ENCODE measurements at regions not wholly inside any gene's neighbourhood (a gene's known extent, or its start where the extent isn't known, plus 50 kb on each side); places are given as distances from the start of the nearest gene placed in this dataset.

DNA sequence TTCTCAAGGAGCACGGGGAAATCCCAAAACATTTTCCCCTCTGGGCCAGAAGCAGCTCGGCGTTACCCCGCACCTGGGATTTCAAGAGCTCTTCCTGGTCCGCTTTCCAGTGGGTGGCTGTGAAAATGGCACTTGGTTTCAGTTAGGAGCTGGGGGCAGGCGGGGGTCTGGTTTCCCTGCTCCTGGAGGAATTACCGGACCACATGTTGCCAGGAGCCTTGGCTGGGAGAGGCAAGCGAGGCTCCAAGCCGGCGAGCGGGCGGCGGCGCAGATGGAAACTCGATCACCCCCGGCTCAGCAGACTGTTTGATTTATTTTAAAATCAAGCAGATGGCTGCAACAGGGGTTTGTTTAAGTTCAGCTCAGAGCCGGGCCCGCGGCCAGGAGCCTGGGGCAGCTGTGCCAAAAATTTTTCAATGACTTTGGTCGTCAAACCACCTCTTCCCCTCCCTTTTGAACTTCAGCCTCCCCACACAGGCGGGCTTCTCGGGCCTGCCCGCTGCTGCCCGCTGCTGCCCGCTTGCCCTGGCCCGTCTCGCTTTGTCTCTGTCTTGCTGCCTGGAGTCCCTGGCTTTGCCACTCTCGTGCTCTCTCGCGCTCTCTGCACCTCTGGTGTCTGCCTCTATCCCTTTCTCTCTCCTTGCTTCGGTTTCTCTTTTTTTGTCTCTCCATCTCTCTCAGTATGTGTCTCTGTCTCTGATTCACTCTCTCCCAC lies 108.0 kb upstream of the CIBAR2 start:
- Histone ChIP-seq H3K18ac (ENCODE audit: low read length) (peak overlapping the region; percentile 3), H3K36me3 (ENCODE audit: control insufficient read depth, insufficient read depth, low read length) (no peaks in the 10 kb centered on the region), H2BK120ac (ENCODE audit: low read depth, low read length) (no peak overlapping the region), H3K79me1 (ENCODE audit: low read length) (peaks cover 6% of the 10 kb centered on the region), H3K23ac (ENCODE audit: low read length) (no peak overlapping the region), H2BK15ac (replicated peaks; ENCODE audit: low read depth) (no peak overlapping the region), H3K79me2 (ENCODE audit: control insufficient read depth, insufficient read depth, low read length) (no peaks in the 10 kb centered on the region), H4K5ac (ENCODE audit: low read length) (no peak overlapping the region), H2BK5ac (ENCODE audit: low read length) (no peak overlapping the region), H3K4ac (ENCODE audit: low read depth, low read length) (no peak overlapping the region), H2AK5ac (ENCODE audit: low read length) (no peak overlapping the region), H3K56ac (ENCODE audit: low read length) (peak overlapping the region; percentile 50), H3K4me2 (ENCODE audit: low read length) (no peak overlapping the region), H3K27me3 (ENCODE audit: insufficient read depth, low read length, poor library complexity) (no peaks in the 10 kb centered on the region), H3K4me1 (ENCODE audit: control insufficient read depth, low read depth, low read length) (peaks cover 2% of the 10 kb centered on the region), H4K8ac (ENCODE audit: low read depth, low read length) (no peak overlapping the region), H3K4me3 (ENCODE audit: low read length) (no peak overlapping the region), H3K27ac (ENCODE audit: low read depth, low read length) (no peak overlapping the region), H3K9ac (ENCODE audit: low read length) (peak overlapping the region; percentile 1)
- DNase-seq: no peak
- no CpG with 5 or more reads among the region's 31 CpGs for WGBS (ENCODE audit: extremely low coverage, insufficient coverage, low lambda C conversion rate)

DNA sequence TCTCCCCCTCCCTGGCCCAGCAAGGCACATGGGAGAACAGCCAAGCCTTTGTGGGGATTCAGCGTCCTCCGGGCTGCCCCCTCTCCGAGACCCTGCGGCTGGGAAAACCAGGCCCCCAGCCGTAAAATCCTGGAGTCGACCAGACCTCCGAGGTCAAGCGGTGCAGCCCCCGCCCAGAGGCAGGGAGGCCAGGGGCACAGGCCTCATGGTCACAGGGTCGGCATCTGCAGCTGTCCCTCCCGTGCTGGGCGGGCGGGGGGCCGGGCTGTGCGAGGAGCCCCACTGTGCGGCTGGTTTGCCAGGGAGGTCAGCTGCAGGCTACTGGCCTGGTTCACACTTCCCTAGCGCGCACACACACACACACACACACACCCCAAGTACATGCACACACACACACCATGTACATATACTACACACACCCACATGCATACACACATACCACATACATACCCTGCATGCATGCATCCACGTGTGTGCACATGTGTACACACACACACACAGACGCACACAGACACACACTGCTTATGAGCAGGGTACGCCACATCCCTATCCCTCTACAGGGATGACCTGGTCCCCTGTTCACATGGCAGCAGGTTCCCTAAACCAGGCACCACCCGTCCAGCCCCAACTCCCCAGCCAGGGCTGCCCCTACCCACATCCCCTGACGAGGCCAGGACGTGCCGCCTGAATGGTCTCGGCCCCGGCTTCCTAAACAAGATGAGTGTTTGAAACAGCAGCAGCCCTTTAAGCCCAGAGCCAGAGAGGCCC lies 108.9 kb upstream of the CIBAR2 start:
- peaks cover 2% of the 10 kb centered on the region for H3K4me1 ChIP-seq (ENCODE audit: control insufficient read depth, low read depth, low read length)
- H3K27ac ChIP-seq (ENCODE audit: low read depth, low read length): no peak overlapping the region
- no CpG with 5 or more reads among the region's 27 CpGs for WGBS (ENCODE audit: extremely low coverage, insufficient coverage, low lambda C conversion rate)
- no peaks in the 10 kb centered on the region for H3K79me2 ChIP-seq (ENCODE audit: control insufficient read depth, insufficient read depth, low read length)
- no peak overlapping the region for H2AK5ac ChIP-seq (ENCODE audit: low read length)
- H4K5ac ChIP-seq (ENCODE audit: low read length): no peak overlapping the region
- H4K8ac ChIP-seq (ENCODE audit: low read depth, low read length): no peak overlapping the region
- DNase-seq: no peak
- no peak overlapping the region for H2BK5ac ChIP-seq (ENCODE audit: low read length)
- H2BK15ac ChIP-seq (replicated peaks; ENCODE audit: low read depth): no peak overlapping the region
- no peak overlapping the region for H3K23ac ChIP-seq (ENCODE audit: low read length)
- H3K56ac ChIP-seq (ENCODE audit: low read length): no peak overlapping the region
- H3K27me3 ChIP-seq (ENCODE audit: insufficient read depth, low read length, poor library complexity): no peaks in the 10 kb centered on the region
- H3K9ac ChIP-seq (ENCODE audit: low read length): no peak overlapping the region
- no peaks in the 10 kb centered on the region for H3K36me3 ChIP-seq (ENCODE audit: control insufficient read depth, insufficient read depth, low read length)
- H3K4ac ChIP-seq (ENCODE audit: low read depth, low read length): no peak overlapping the region
- H3K79me1 ChIP-seq (ENCODE audit: low read length): peaks cover 6% of the 10 kb centered on the region
- H3K4me2 ChIP-seq (ENCODE audit: low read length): no peak overlapping the region
- H3K4me3 ChIP-seq (ENCODE audit: low read length): no peak overlapping the region
- no peak overlapping the region for H2BK120ac ChIP-seq (ENCODE audit: low read depth, low read length)
- H3K18ac ChIP-seq (ENCODE audit: low read length): no peak overlapping the region

DNA sequence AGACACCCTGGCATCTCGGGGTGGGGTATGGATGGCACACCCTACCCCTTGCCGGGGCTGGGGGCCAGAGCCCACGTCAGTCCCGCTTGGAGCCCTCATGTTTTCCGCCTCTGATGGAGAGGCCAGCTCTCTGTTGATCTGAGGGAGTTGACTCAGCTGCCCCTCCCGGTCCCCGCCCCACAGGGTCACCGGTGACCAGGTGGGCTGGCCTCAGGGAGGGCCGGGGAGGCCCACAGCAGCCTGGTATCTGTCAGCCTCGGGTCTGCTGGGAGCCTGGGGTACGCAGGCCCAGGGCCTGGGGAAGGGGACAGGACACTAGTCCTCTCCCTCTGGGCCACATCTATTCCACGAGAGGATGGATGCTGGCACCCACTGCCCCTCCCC lies 109.5 kb upstream of the CIBAR2 start:
- H2AK5ac ChIP-seq (ENCODE audit: low read length): no peak overlapping the region
- no peak overlapping the region for H4K8ac ChIP-seq (ENCODE audit: low read depth, low read length)
- peaks cover 2% of the 10 kb centered on the region for H3K4me1 ChIP-seq (ENCODE audit: control insufficient read depth, low read depth, low read length)
- H3K27me3 ChIP-seq (ENCODE audit: insufficient read depth, low read length, poor library complexity): no peaks in the 10 kb centered on the region
- no peaks in the 10 kb centered on the region for H3K79me2 ChIP-seq (ENCODE audit: control insufficient read depth, insufficient read depth, low read length)
- H3K23ac ChIP-seq (ENCODE audit: low read length): no peak overlapping the region
- H3K4ac ChIP-seq (ENCODE audit: low read depth, low read length): no peak overlapping the region
- peaks cover 6% of the 10 kb centered on the region for H3K79me1 ChIP-seq (ENCODE audit: low read length)
- no peak overlapping the region for H4K5ac ChIP-seq (ENCODE audit: low read length)
- H3K36me3 ChIP-seq (ENCODE audit: control insufficient read depth, insufficient read depth, low read length): no peaks in the 10 kb centered on the region
- no peak overlapping the region for H3K27ac ChIP-seq (ENCODE audit: low read depth, low read length)
- no peak overlapping the region for H3K18ac ChIP-seq (ENCODE audit: low read length)
- H3K4me3 ChIP-seq (ENCODE audit: low read length): no peak overlapping the region
- H2BK120ac ChIP-seq (ENCODE audit: low read depth, low read length): no peak overlapping the region
- H2BK15ac ChIP-seq (replicated peaks; ENCODE audit: low read depth): no peak overlapping the region
- no peak overlapping the region for H2BK5ac ChIP-seq (ENCODE audit: low read length)
- no CpG with 5 or more reads among the region's 12 CpGs for WGBS (ENCODE audit: extremely low coverage, insufficient coverage, low lambda C conversion rate)
- H3K9ac ChIP-seq (ENCODE audit: low read length): no peak overlapping the region
- no peak overlapping the region for H3K4me2 ChIP-seq (ENCODE audit: low read length)
- H3K56ac ChIP-seq (ENCODE audit: low read length): peak overlapping the region; percentile 43
- DNase-seq: no peak

DNA sequence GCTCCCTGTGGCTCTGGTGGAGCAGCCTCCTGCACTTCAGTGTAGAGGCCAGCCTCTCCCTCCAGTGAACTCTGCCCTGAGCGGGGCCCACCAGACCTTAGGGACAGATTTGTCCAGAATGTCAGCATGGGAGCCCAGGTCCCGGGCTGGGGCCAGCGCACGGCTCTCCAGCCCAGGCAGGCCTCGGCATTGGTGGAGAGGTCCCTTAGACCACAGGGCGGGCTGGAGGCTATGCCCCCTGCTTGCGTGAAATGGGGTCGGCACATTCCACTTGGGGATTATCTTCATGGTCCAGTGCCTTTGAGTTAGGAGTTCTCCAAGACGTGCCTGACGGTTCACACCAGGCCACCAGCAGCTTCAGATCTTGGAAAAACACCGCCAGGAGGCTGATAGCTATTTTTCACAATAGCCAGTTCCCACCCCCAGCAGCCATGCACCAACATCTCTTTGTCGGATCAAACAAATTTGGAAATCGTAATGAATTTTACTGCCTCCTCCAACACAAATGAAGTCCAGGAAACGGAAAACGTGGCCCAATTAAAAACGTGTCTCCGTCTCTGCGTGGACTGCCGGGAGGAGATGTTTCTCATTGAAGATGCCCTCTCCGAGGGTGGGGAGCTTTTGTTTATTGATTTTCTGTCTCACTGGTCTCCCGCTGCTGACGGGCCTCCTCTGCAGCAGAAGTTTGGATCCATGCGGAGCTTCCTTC lies 110.0 kb upstream of the CIBAR2 start:
- Histone ChIP-seq H2BK120ac (ENCODE audit: low read depth, low read length) (no peak overlapping the region), H3K27me3 (ENCODE audit: insufficient read depth, low read length, poor library complexity) (no peaks in the 10 kb centered on the region), H3K79me1 (ENCODE audit: low read length) (peaks cover 6% of the 10 kb centered on the region), H3K4ac (ENCODE audit: low read depth, low read length) (no peak overlapping the region), H3K9ac (ENCODE audit: low read length) (no peak overlapping the region), H3K56ac (ENCODE audit: low read length) (peak overlapping the region; percentile 43), H3K4me3 (ENCODE audit: low read length) (no peak overlapping the region), H3K36me3 (ENCODE audit: control insufficient read depth, insufficient read depth, low read length) (no peaks in the 10 kb centered on the region), H3K79me2 (ENCODE audit: control insufficient read depth, insufficient read depth, low read length) (no peaks in the 10 kb centered on the region), H3K27ac (ENCODE audit: low read depth, low read length) (no peak overlapping the region), H2BK15ac (replicated peaks; ENCODE audit: low read depth) (no peak overlapping the region), H2AK5ac (ENCODE audit: low read length) (no peak overlapping the region), H3K4me1 (ENCODE audit: control insufficient read depth, low read depth, low read length) (peaks cover 2% of the 10 kb centered on the region), H3K18ac (ENCODE audit: low read length) (no peak overlapping the region), H2BK5ac (ENCODE audit: low read length) (no peak overlapping the region), H4K8ac (ENCODE audit: low read depth, low read length) (no peak overlapping the region), H4K5ac (ENCODE audit: low read length) (no peak overlapping the region), H3K23ac (ENCODE audit: low read length) (no peak overlapping the region), H3K4me2 (ENCODE audit: low read length) (no peak overlapping the region)
- no CpG with 5 or more reads among the region's 23 CpGs for WGBS (ENCODE audit: extremely low coverage, insufficient coverage, low lambda C conversion rate)
- DNase-seq: peak; percentile 72

DNA sequence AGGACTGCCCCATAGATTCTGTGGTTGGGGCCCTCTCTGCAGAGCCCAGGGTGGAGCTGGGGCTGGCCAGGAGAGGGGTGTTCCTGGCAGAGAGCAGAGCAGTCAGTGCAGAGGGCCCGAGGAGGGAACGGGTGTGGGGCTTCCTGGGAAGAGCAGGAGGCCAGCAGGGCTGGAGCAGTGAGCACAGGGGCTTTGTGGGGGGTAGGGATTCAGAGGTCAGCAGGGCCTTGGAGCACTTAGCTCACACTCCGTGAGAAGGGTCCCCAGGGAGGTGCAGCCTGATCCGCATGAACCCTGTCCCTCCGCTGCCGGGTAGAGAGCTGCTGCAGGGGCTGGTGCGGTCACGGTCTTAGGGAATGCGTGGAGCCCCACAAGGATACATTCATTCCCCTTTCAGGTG lies 113.0 kb upstream of the CIBAR2 start:
- Histone ChIP-seq H3K9ac (ENCODE audit: low read length) (no peak overlapping the region), H2BK120ac (ENCODE audit: low read depth, low read length) (no peak overlapping the region), H3K4ac (ENCODE audit: low read depth, low read length) (no peak overlapping the region), H4K8ac (ENCODE audit: low read depth, low read length) (no peak overlapping the region), H3K4me3 (ENCODE audit: low read length) (no peak overlapping the region), H3K79me2 (ENCODE audit: control insufficient read depth, insufficient read depth, low read length) (no peaks in the 10 kb centered on the region), H3K4me1 (ENCODE audit: control insufficient read depth, low read depth, low read length) (peaks cover 8% of the 10 kb centered on the region), H3K18ac (ENCODE audit: low read length) (no peak overlapping the region), H2AK5ac (ENCODE audit: low read length) (no peak overlapping the region), H3K27ac (ENCODE audit: low read depth, low read length) (no peak overlapping the region), H3K23ac (ENCODE audit: low read length) (no peak overlapping the region), H2BK15ac (replicated peaks; ENCODE audit: low read depth) (no peak overlapping the region), H3K56ac (ENCODE audit: low read length) (no peak overlapping the region), H3K4me2 (ENCODE audit: low read length) (no peak overlapping the region), H3K27me3 (ENCODE audit: insufficient read depth, low read length, poor library complexity) (no peaks in the 10 kb centered on the region), H3K36me3 (ENCODE audit: control insufficient read depth, insufficient read depth, low read length) (no peaks in the 10 kb centered on the region), H4K5ac (ENCODE audit: low read length) (no peak overlapping the region), H2BK5ac (ENCODE audit: low read length) (no peak overlapping the region), H3K79me1 (ENCODE audit: low read length) (peaks cover 8% of the 10 kb centered on the region)
- no CpG with 5 or more reads among the region's 9 CpGs for WGBS (ENCODE audit: extremely low coverage, insufficient coverage, low lambda C conversion rate)
- no peak for DNase-seq

Data from mesendoderm (in vitro differentiated cells).